ENCODE measurements at regions not wholly inside any gene's neighbourhood (a gene's known extent, or its start where the extent isn't known, plus 50 kb on each side); places are given as distances from the start of the nearest gene placed in this dataset.

DNA sequence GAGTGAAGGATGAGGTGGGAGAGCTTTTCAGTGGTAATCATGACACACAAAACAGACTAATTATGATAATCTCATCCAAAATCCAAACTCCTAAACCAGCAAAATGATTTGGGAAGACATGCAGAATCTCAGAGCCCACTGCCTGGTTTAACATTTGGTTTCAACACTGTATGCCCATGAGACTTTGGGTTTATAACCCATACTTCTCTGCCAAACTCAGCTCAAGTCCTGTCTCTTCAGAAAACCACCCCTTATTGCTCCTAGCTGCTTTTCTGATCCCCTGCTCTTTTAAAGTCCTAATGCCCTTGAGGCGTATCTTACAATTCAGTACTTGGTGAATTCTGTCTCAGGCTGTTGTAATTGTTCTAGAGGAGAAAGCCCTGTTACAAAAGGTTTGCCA lies 593.0 kb upstream of the ID2 start:
- no peak overlapping the region for H2AFZ ChIP-seq (ENCODE audit: low read depth, low read length, poor library complexity, severe bottlenecking)
- no peak overlapping the region for H3K9ac ChIP-seq (ENCODE audit: low read length)
- CTCF ChIA-PET = no interaction called here
- H3K9me3 ChIP-seq (ENCODE audit: control insufficient read depth in 1 of 2, insufficient read depth in 1 of 2, low read depth in 1 of 2, low read length in 2 of 2) = no peaks in the 10 kb centered on the region
- TF ChIP-seq POLR2A (IDR thresholded peaks at IDR 0.05; ENCODE audit: borderline replicate concordance, extremely low read depth, insufficient read depth, insufficient read length) (no peak), TCF7L2 (IDR thresholded peaks at IDR 0.05; ENCODE audit: borderline replicate concordance, extremely low read depth, insufficient read depth, insufficient read length) (no peak), ELF1 (IDR thresholded peaks at IDR 0.05; ENCODE audit: borderline replicate concordance, low read depth) (no peak), EGR1 (IDR thresholded peaks at IDR 0.05; ENCODE audit: low read depth) (no peak), SRF (IDR thresholded peaks at IDR 0.05; ENCODE audit: low read depth) (no peak), EZH2phosphoT487 (IDR thresholded peaks at IDR 0.05; ENCODE audit: borderline replicate concordance) (no peak), EZH2 (IDR thresholded peaks at IDR 0.05) (no peak), ZNF274 (IDR thresholded peaks at IDR 0.05; ENCODE audit: low read depth, low read length) (no peak), CBX3 (IDR thresholded peaks at IDR 0.05; ENCODE audit: low read depth) (no peak)
- TF ChIP-seq, protein P1, sequence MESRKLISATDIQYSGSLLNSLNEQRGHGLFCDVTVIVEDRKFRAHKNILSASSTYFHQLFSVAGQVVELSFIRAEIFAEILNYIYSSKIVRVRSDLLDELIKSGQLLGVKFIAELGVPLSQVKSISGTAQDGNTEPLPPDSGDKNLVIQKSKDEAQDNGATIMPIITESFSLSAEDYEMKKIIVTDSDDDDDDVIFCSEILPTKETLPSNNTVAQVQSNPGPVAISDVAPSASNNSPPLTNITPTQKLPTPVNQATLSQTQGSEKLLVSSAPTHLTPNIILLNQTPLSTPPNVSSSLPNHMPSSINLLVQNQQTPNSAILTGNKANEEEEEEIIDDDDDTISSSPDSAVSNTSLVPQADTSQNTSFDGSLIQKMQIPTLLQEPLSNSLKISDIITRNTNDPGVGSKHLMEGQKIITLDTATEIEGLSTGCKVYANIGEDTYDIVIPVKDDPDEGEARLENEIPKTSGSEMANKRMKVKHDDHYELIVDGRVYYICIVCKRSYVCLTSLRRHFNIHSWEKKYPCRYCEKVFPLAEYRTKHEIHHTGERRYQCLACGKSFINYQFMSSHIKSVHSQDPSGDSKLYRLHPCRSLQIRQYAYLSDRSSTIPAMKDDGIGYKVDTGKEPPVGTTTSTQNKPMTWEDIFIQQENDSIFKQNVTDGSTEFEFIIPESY (IDR thresholded peaks at IDR 0.05; ENCODE audit: extremely low read depth, insufficient replicate concordance, low read length) = no peak
- TF ChIP-seq, protein P2, sequence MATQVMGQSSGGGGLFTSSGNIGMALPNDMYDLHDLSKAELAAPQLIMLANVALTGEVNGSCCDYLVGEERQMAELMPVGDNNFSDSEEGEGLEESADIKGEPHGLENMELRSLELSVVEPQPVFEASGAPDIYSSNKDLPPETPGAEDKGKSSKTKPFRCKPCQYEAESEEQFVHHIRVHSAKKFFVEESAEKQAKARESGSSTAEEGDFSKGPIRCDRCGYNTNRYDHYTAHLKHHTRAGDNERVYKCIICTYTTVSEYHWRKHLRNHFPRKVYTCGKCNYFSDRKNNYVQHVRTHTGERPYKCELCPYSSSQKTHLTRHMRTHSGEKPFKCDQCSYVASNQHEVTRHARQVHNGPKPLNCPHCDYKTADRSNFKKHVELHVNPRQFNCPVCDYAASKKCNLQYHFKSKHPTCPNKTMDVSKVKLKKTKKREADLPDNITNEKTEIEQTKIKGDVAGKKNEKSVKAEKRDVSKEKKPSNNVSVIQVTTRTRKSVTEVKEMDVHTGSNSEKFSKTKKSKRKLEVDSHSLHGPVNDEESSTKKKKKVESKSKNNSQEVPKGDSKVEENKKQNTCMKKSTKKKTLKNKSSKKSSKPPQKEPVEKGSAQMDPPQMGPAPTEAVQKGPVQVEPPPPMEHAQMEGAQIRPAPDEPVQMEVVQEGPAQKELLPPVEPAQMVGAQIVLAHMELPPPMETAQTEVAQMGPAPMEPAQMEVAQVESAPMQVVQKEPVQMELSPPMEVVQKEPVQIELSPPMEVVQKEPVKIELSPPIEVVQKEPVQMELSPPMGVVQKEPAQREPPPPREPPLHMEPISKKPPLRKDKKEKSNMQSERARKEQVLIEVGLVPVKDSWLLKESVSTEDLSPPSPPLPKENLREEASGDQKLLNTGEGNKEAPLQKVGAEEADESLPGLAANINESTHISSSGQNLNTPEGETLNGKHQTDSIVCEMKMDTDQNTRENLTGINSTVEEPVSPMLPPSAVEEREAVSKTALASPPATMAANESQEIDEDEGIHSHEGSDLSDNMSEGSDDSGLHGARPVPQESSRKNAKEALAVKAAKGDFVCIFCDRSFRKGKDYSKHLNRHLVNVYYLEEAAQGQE (IDR thresholded peaks at IDR 0.05; ENCODE audit: low read depth) = no peak
- POLR2A ChIA-PET = no interaction called here
- intact Hi-C loops (cut with micrococcal nuclease) = no loop called here
- no peaks in the 10 kb centered on the region for H3K36me3 ChIP-seq (ENCODE audit: control insufficient read depth in 1 of 2, insufficient read depth in 2 of 2, low read length in 2 of 2)
- H3K9me2 ChIP-seq (ENCODE audit: insufficient read depth) = no peaks in the 10 kb centered on the region
- RAD21 ChIA-PET (ENCODE audit: low non-redundant PET in 1 of 2, low total read pairs in 2 of 2, uncharacterized antibody in 2 of 2, unreplicated experiment in 2 of 2) = no interaction called here
- peaks cover 0 to 21% of the 10 kb centered on the region in 2 experiments; a peak in 2 of 4 replicates for H3K4me1 ChIP-seq (ENCODE audit: control insufficient read depth in 1 of 2, insufficient read depth in 2 of 2, low read length in 2 of 2)
- no peak overlapping the region for H3K27ac ChIP-seq (ENCODE audit: low read depth, low read length)
- no peak for ATAC-seq
- no peak overlapping the region for H3K4me3 ChIP-seq (replicated peaks in 1 of 2; ENCODE audit: low read depth in 1 of 2, low read length in 2 of 2)
- H4K20me1 ChIP-seq (ENCODE audit: insufficient read depth) = no peaks in the 10 kb centered on the region
- no peaks in the 10 kb centered on the region for H3K79me2 ChIP-seq (ENCODE audit: insufficient read depth, low read length)
- no TSS peak for BruUV-seq (replicated peaks)
- DNase-seq (ENCODE audit: low read depth, low spot score) = no peak
- H3K4me2 ChIP-seq (ENCODE audit: low read length) = no peak overlapping the region
- H3K27me3 ChIP-seq (ENCODE audit: insufficient read depth, low read length) = no peaks in the 10 kb centered on the region
